NCI-H1417 (cell line): ENCODE measurements at regions not wholly inside any gene's neighbourhood (a gene's known extent, or its start where the extent isn't known, plus 50 kb on each side); places are given as distances from the start of the nearest gene placed in this dataset.

Experiments
- DNase-seq, 3 experiments: peaks; one replicate each; lab custom pipeline; 2025; lab: John Stamatoyannopoulos, UW

GRCh38 chr2:104702031-104702850, 151.7 kb upstream of the POU3F3 start:
- DNase-seq, result peak in 2 of 3 experiments; percentile 63 to 92

GRCh38 chr2:104703669-104704068, 150.2 kb upstream of the POU3F3 start:
- peak in 2 of 3 experiments; percentile 17 to 70 for DNase-seq

DNA sequence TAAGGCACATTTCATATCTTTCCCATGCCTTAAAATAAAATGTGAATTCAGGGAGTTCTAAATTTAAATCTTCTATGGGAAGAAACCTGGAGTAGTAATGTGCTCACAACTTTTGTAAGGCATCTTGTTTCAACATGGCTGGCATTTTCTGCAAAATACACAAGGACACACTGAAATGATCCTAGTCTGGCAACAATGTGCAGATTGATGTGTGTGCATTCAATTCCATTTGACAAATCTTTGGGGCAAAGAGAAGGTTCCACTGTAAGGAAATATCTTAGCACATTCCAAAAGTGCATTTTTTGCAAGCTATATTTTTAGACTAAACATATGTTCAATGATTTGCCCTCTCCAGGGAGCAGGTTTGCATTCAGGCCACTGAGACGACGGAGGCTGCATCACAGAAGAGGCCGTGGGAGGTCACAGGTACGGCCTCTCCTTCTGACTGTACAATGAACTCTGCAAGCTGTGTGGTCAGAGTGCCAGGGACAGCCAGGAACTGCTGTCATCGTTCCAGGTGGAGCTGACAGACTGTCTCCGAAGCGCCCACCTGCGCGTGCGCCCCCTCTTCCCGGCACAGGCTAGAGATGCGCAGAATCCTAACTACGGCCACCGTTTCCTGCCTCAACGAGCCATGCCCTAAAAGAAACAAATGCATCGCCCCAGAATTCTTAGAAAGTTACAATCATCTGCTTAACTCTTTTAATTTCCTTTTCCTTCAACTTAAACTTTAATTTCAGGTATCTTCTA, 149.2 kb upstream of the POU3F3 start:
- DNase-seq, result peak in 1 of 3 experiments; percentile 4

GRCh38 chr2:104707056-104707455, 146.9 kb upstream of the POU3F3 start:
- DNase-seq, result no peak

DNA sequence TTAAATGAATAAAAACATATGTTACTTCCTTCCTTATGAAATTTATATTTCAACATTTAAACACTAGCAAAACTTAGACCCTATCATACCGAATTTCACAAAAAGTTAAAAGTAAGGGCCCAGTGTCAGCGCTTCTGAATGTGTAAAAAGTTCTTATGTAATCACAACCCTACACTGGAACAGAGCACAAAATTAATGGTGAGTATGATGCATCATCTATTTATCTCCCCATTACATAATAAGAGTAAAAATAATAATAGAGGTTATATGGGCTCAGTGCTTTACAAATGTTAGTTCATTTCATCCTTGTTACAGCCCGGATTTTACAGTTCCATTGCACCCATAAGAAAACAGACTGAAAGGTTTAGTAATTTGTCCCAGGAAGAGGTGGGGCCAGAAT, 144.9 kb upstream of the POU3F3 start:
- no peak for DNase-seq

DNA sequence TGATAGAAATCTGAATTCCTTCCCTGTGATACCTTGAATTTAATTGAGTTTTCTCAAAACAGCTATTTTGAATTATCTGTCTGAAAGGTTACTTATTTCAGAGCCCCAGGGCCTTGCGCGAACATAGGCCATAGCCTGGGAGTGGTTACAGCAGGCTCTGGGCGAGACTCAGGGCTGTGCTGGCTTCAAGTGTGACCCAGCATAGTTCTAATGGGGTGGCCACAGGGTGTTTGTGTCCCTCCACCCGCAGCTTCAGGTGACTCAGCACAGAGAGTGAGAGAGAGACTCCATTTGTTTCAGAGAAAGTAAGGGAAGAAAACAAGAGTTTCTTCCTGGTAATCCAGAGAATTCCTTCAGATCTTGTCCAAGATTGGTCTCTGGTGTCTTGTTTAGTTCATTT, 137.9 kb upstream of the POU3F3 start:
- no peak for DNase-seq

DNA sequence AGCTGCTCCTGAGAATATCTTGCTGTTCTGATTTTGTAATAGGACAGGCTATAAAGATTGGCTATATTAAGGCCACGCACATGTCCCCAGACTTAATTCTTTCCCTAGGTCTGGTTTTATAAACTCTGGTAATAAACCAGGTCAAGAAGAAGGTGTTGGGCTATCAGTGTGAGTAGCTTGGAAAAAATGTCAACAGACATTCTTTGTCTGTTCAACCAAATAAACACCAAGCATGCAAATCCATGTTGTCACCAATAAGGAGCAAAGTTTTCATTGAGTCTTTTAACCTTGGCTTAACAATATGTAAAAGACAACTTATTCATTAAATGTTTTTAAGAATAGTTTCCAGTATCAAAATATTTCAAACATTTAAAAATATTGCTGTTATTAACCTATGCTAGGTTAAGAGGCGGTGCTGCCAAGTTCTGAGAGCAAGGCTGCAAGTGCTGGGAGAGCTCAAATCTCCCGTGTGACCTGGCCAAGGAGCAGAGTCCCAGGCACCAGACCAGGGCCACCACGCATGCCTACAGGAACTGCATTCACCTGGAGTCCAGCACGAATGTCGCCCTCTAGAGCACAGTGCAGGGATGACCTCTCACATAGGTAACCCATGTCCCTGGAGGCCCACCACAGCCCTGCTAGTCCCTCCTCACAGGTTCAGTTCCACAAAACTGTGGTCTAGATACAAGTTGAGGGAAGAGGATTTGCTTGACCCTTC, 120.5 kb upstream of the POU3F3 start:
- DNase-seq, result peak in 1 of 3 experiments; percentile 10

DNA sequence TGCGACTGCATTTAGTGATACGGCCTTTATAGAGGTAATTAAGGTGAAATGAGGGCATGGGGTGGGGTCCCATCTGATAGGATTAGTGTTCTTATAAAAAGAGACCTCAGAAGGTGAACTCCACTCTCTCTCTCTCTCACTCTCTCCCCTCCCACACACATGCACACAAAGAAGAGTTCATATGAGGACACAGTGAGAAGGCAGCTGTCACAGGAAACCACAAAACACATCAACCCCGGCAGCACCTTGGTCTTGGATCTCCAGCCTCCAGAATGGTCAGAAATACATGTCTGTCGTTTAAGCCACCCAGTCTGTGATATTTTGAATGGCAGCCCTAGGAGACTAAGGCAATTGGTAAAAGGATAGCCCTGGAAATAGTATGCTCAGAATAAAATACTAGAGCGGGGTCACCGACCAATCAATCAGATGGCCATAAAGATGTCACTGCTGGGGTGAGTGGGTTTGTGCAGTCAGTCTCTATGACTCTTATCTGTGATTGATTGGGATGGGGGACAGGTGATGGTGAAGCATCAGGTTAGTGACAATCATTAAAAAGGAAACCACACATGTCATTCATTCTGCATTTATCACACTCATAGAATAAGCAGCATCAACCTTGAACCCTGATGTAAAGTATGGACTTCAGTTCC, 118.9 kb upstream of the POU3F3 start:
- DNase-seq, result peak in 1 of 3 experiments; percentile 40

DNA sequence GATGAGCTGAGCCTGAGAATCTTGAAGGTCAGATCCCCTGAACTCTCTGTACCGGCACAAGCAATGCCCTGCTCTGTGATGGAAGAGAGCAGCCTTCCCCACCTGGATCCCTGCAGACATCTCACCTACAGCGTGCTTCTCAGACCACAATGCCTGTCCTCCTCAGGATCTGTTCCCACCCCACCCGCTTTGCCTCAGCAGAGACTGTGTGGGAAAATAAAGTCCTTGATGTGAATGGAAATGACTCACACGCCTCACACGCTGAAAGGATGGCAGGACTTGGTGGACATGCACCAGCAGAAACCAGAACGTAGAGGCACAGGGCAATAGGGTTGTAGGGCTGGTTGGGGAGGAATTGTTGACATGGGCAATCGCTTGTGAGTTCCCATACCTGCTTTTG, 117.9 kb upstream of the POU3F3 start:
- DNase-seq, result no peak

DNA sequence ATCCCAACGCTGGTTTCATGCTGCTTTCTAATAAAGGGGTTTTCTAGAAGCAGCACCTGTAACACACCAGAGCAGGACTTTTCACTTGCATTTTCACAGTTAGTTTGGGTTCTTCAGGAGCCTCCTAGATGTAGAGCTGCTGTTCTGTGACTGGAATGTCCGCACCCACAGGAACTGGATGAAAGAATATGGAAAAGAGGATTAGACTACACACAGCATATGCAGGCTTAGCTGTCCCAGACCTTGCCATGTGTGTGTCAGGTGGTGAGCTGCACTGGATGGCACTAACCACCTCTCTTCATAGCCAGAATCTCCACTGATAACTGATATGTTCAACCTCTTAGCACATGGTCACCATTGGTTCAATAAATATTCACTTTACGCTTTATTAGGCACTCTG, 112.1 kb upstream of the POU3F3 start:
- no peak for DNase-seq

GRCh38 chr2:104744537-104744936, 109.4 kb upstream of the POU3F3 start:
- no peak for DNase-seq

DNA sequence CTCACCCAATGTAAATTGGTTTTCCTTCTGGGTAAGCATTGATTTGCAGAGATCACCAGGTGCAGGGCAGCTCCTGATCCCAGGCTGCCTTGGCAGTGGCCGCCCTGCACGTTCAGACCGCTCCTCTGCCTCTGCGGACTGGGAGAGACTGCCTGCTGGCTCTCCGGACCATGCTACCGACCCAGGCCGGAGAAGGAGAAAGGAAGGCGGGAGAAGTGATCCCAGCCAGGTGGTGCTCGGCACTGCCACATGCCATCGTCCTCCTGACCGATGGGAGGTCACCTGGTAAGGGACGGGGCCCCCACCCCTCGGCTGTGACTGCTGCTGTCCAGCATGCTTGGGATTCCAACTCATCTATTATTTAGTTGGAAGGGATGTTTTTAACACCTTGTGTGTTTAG, 108.1 kb upstream of the POU3F3 start:
- no peak for DNase-seq

- no peak for DNase-seq
Observed at GRCh38 chr2:104746299-104746698, 107.6 kb upstream of the POU3F3 start.

DNA sequence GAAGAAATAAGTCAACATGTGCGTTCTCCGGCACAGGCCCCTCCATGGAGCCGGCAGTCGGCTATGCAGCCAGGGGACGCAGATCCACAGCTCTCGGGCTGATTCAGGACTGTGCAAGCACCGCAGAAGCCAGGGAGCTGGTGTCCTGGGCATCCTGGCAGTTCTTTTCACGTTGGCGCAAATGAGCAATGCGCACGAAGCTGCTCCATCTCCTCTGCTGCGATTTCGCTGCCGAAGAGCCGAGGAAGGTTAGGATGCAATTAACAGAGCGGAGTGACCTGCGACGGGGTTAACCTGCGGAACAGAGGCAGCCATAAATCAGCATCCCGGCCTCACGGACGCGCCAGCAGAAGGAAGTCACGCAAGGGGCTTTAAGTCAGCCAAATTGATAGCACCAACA, 107.1 kb upstream of the POU3F3 start:
- DNase-seq, result no peak

GRCh38 chr2:104749856-104750460, 104.0 kb upstream of the POU3F3 start:
- DNase-seq, result no peak

DNA sequence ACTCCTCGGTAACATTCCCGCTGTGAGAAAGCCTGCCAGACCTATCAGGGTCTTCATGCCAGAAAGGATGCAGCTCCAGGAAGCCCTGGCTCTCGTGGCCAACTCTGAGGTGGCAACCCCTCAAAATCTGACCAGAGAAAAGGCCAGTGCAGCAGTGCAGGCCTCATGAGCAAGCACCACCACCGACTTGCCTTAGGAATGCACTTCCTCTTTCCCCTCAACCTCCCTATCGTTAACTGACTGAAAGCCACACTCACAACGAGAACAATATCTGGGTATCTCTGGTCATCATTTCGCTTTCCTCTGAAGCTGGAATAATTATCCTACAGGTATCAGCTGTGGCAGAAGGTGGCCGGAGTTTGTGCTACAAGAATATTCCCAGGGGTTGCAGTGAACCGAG, 101.4 kb upstream of the POU3F3 start:
- DNase-seq, result no peak

- peak in 1 of 3 experiments; percentile 3 for DNase-seq
Observed at GRCh38 chr2:104755026-104755878, 98.7 kb upstream of the POU3F3 start.

GRCh38 chr2:104756118-104756517, 97.8 kb upstream of the POU3F3 start:
- DNase-seq, result no peak

GRCh38 chr2:104757056-104757455, 96.9 kb upstream of the POU3F3 start:
- DNase-seq, result no peak

GRCh38 chr2:104758199-104758620, 95.7 kb upstream of the POU3F3 start:
- peak in 2 of 3 experiments; percentile 18 to 65 for DNase-seq

- DNase-seq, result no peak
Observed at GRCh38 chr2:104762031-104762430, 91.9 kb upstream of the POU3F3 start.
